ENCODE measurements at regions not wholly inside any gene's neighbourhood (a gene's known extent, or its start where the extent isn't known, plus 50 kb on each side); places are given as distances from the start of the nearest gene placed in this dataset.

GRCh38 chr9:115209601-115210306 is 91.8 kb upstream of the TNC start:
- no peak for DNase-seq

- no peak for DNase-seq
Measured at GRCh38 chr9:115210699-115211098, 92.7 kb upstream of the TNC start.

GRCh38 chr9:115211413-115212124 is 93.6 kb upstream of the TNC start:
- no peak for DNase-seq

GRCh38 chr9:115212125-115212605 is 94.2 kb upstream of the TNC start:
- DNase-seq = no peak

- no peak for DNase-seq
Measured at GRCh38 chr9:115212832-115213231, 94.9 kb upstream of the TNC start.

- DNase-seq = no peak
Measured at GRCh38 chr9:115213818-115214334, 95.9 kb upstream of the TNC start.

- no peak for DNase-seq
Measured at GRCh38 chr9:115216873-115217272, 98.9 kb upstream of the TNC start.

- no peak for DNase-seq
Measured at GRCh38 chr9:115220319-115221005, 102.5 kb upstream of the TNC start.

- DNase-seq = no peak
Measured at GRCh38 chr9:115223471-115223870, 105.5 kb upstream of the TNC start.

- peak in 5 of 14 donors; percentile 2 to 50 (median 18) for DNase-seq
Measured at GRCh38 chr9:115225459-115226116, 107.6 kb upstream of the TNC start.

- no peak for DNase-seq
Measured at GRCh38 chr9:115226152-115226551, 108.2 kb upstream of the TNC start.

GRCh38 chr9:115229496-115229895 is 111.5 kb upstream of the TNC start:
- DNase-seq = no peak

- DNase-seq = no peak
Measured at GRCh38 chr9:115230924-115231515, 113.1 kb upstream of the TNC start.

GRCh38 chr9:115232181-115232774 is 114.3 kb upstream of the TNC start:
- no peak for DNase-seq

- DNase-seq = no peak
Measured at GRCh38 chr9:115234094-115234493, 116.1 kb upstream of the TNC start.

GRCh38 chr9:115235221-115235620 is 117.3 kb upstream of the TNC start:
- DNase-seq = no peak

GRCh38 chr9:115237385-115237998 is 119.5 kb upstream of the TNC start:
- no peak for DNase-seq

- no peak for DNase-seq
Measured at GRCh38 chr9:115240676-115241075, 122.7 kb upstream of the TNC start.

GRCh38 chr9:115241641-115242040 is 123.7 kb upstream of the TNC start:
- no peak for DNase-seq

GRCh38 chr9:115249488-115249887 is 131.5 kb upstream of the TNC start:
- no peak for DNase-seq

- DNase-seq = no peak
Measured at GRCh38 chr9:115250621-115251032, 132.7 kb upstream of the TNC start.
